ENCODE measurements at regions not wholly inside any gene's neighbourhood (a gene's known extent, or its start where the extent isn't known, plus 50 kb on each side); places are given as distances from the start of the nearest gene placed in this dataset.

DNA sequence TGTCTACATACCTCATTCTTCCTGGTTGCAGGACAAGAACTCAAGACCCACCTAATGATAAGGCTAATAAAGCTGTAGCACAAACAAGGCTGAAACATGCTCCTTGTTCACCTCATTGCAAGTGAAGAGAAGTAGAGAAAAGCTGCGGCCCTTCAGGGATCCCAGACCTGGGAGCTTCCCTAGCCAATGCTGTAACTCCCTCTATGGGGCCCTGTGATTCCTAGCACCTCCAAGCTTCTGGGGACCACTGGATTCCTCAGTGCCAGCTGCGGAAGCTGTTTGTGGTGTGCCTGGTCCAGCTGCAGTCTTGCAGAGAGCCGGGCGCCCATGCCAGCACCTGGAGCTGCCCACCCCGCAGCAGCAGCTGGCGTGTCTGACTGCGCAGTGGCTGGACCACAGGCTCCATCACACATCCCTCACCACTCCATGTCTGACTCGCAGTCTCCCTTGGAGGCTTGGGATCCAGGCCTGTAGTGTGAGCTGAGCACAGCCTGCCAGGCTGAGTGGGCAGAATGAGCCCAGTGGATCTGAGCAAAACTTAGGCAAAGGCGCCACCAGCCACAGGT, 737.2 kb upstream of the GJE1 start:
- H3K9me3 ChIP-seq (ENCODE audit: insufficient read depth, low read depth, low read length): no peaks in the 10 kb centered on the region
- no peak overlapping the region for H3K4me3 ChIP-seq (ENCODE audit: insufficient read depth, low read depth, low read length)
- H3K9ac ChIP-seq (ENCODE audit: low read length): no peak overlapping the region
- H3K27ac ChIP-seq (ENCODE audit: low read depth, low read length): no peak overlapping the region
- TF ChIP-seq CTCF (IDR thresholded peaks at IDR 0.05; ENCODE audit: insufficient read depth, low read depth, low read length): no peak
- no peak for TF ChIP-seq EZH2 (IDR thresholded peaks at IDR 0.05; ENCODE audit: insufficient read depth, low read length)
- Mint-ChIP-seq H3K27ac (ENCODE audit: unreplicated experiment) (no peak overlapping the region), H3K36me3 (ENCODE audit: low read depth, unreplicated experiment) (no peaks in the 10 kb centered on the region), H3K4me3 (ENCODE audit: unreplicated experiment) (no peak overlapping the region), H3K4me1 (ENCODE audit: low read depth, unreplicated experiment) (no peaks in the 10 kb centered on the region), H3K9me3 (ENCODE audit: unreplicated experiment) (peaks cover 5% of the 10 kb centered on the region), H3K27me3 (ENCODE audit: low read depth, unreplicated experiment) (no peaks in the 10 kb centered on the region)
- no peak for DNase-seq (ENCODE audit: low read depth)
- no peak for FAIRE-seq
- H3K36me3 ChIP-seq (ENCODE audit: insufficient read depth, low read length): no peaks in the 10 kb centered on the region
- H4K20me1 ChIP-seq (ENCODE audit: insufficient read depth, low read length): no peaks in the 10 kb centered on the region
- no peaks in the 10 kb centered on the region for H3K4me1 ChIP-seq (ENCODE audit: insufficient read depth, low read length)
- no peak overlapping the region for H2AFZ ChIP-seq (ENCODE audit: low read depth, low read length)
- H3K79me2 ChIP-seq (ENCODE audit: insufficient read depth, low read length): no peaks in the 10 kb centered on the region
- H3K4me2 ChIP-seq (ENCODE audit: low read length): no peak overlapping the region
- no peaks in the 10 kb centered on the region for H3K27me3 ChIP-seq (ENCODE audit: insufficient read depth, low read length)

DNA sequence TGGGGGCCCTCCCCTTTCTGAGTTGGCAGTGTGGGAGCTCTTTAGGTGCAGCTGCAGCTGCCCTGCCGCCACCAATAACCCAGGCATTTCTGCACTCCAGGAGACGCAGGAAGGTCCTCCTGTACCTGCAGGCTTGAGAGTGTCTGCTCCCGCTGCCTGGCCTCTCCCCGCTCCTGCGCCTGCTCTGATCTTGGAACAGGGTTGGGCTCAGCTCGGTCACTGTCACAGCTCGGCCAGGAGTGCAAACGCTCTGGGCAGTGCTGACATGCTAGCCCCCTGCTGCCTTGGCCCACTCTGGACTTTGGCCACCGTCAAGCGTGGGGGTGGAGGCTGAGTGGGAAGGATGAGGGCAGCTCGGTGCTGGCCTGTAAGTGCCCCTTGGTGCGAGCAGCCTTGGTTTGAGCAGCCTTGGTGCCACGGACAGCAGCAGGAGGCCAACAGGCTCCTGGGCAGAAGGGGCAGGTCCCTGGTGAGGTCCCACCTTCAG, 738.1 kb upstream of the GJE1 start:
- Histone ChIP-seq H3K36me3 (ENCODE audit: insufficient read depth, low read length) (no peaks in the 10 kb centered on the region), H3K79me2 (ENCODE audit: insufficient read depth, low read length) (no peaks in the 10 kb centered on the region), H3K27ac (ENCODE audit: low read depth, low read length) (no peak overlapping the region), H2AFZ (ENCODE audit: low read depth, low read length) (no peak overlapping the region), H3K4me2 (ENCODE audit: low read length) (no peak overlapping the region), H3K9ac (ENCODE audit: low read length) (no peak overlapping the region), H3K4me1 (ENCODE audit: insufficient read depth, low read length) (no peaks in the 10 kb centered on the region), H3K9me3 (ENCODE audit: insufficient read depth, low read depth, low read length) (no peaks in the 10 kb centered on the region), H4K20me1 (ENCODE audit: insufficient read depth, low read length) (no peaks in the 10 kb centered on the region), H3K4me3 (ENCODE audit: insufficient read depth, low read depth, low read length) (no peak overlapping the region), H3K27me3 (ENCODE audit: insufficient read depth, low read length) (no peaks in the 10 kb centered on the region)
- H3K4me3 Mint-ChIP-seq (ENCODE audit: unreplicated experiment): no peak overlapping the region
- no peak overlapping the region for H3K27ac Mint-ChIP-seq (ENCODE audit: unreplicated experiment)
- H3K27me3 Mint-ChIP-seq (ENCODE audit: low read depth, unreplicated experiment): no peaks in the 10 kb centered on the region
- FAIRE-seq (no peak), DNase-seq (ENCODE audit: low read depth) (no peak)
- H3K9me3 Mint-ChIP-seq (ENCODE audit: unreplicated experiment): peaks cover 5% of the 10 kb centered on the region
- TF ChIP-seq CTCF (IDR thresholded peaks at IDR 0.05; ENCODE audit: insufficient read depth, low read depth, low read length) (no peak), EZH2 (IDR thresholded peaks at IDR 0.05; ENCODE audit: insufficient read depth, low read length) (no peak)
- no peaks in the 10 kb centered on the region for H3K36me3 Mint-ChIP-seq (ENCODE audit: low read depth, unreplicated experiment)
- no peaks in the 10 kb centered on the region for H3K4me1 Mint-ChIP-seq (ENCODE audit: low read depth, unreplicated experiment)

DNA sequence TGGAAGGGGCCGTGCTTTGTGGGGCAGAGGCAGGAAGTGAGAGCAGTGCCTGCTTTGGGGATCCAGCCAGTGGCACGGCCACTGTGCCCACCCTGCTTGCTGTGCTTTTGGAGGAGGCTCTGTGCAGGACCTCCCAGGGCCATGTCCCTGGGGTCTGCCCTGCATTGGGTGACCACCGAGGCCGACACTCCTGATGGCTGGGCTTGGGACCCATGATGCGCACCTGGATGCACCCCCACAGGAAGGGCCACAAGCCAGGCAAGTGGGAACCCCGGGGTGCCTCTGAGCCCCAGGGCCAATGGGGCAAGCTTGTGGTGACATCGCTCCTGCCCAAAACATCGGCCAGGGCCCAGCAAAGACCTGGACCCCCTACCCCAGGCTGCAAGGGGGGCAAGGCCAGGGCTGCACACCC, 738.6 kb upstream of the GJE1 start:
- Mint-ChIP-seq H3K27ac (ENCODE audit: unreplicated experiment) (no peak overlapping the region), H3K4me3 (ENCODE audit: unreplicated experiment) (no peak overlapping the region), H3K36me3 (ENCODE audit: low read depth, unreplicated experiment) (no peaks in the 10 kb centered on the region), H3K9me3 (ENCODE audit: unreplicated experiment) (peaks cover 5% of the 10 kb centered on the region), H3K4me1 (ENCODE audit: low read depth, unreplicated experiment) (no peaks in the 10 kb centered on the region), H3K27me3 (ENCODE audit: low read depth, unreplicated experiment) (no peaks in the 10 kb centered on the region)
- no peak for TF ChIP-seq EZH2 (IDR thresholded peaks at IDR 0.05; ENCODE audit: insufficient read depth, low read length)
- TF ChIP-seq CTCF (IDR thresholded peaks at IDR 0.05; ENCODE audit: insufficient read depth, low read depth, low read length): no peak
- Histone ChIP-seq H4K20me1 (ENCODE audit: insufficient read depth, low read length) (no peaks in the 10 kb centered on the region), H3K9me3 (ENCODE audit: insufficient read depth, low read depth, low read length) (no peaks in the 10 kb centered on the region), H3K27ac (ENCODE audit: low read depth, low read length) (no peak overlapping the region), H3K36me3 (ENCODE audit: insufficient read depth, low read length) (no peaks in the 10 kb centered on the region), H2AFZ (ENCODE audit: low read depth, low read length) (no peak overlapping the region), H3K9ac (ENCODE audit: low read length) (no peak overlapping the region), H3K79me2 (ENCODE audit: insufficient read depth, low read length) (no peaks in the 10 kb centered on the region), H3K27me3 (ENCODE audit: insufficient read depth, low read length) (no peaks in the 10 kb centered on the region), H3K4me3 (ENCODE audit: insufficient read depth, low read depth, low read length) (no peak overlapping the region), H3K4me2 (ENCODE audit: low read length) (no peak overlapping the region), H3K4me1 (ENCODE audit: insufficient read depth, low read length) (no peaks in the 10 kb centered on the region)
- FAIRE-seq (no peak), DNase-seq (ENCODE audit: low read depth) (no peak)
